H9 (cell line): ENCODE measurements at regions not wholly inside any gene's neighbourhood (a gene's known extent, or its start where the extent isn't known, plus 50 kb on each side); places are given as distances from the start of the nearest gene placed in this dataset.

Experiments used
- DNase-seq: peaks from one replicate; pipeline ENCODE4 v3.0.0-alpha.2; 2017
- H2AFZ ChIP-seq: one replicate; pipeline ENCODE4 v1.6.1; 2013; ENCODE audit warnings: mild to moderate bottlenecking, low read length, control low read depth, moderate library complexity
- H2AK5ac ChIP-seq: 2 replicates; pipeline ENCODE4 v1.6.1; 2013; ENCODE audit warnings: low read length, control low read depth, mixed read lengths; ENCODE audit not compliant: insufficient read length
- H2BK120ac ChIP-seq: one replicate; pipeline ENCODE4 v1.6.1; 2013; ENCODE audit warnings: low read depth, mild to moderate bottlenecking, low read length, control low read depth, inconsistent platforms; ENCODE audit not compliant: poor library complexity, severe bottlenecking
- H2BK12ac ChIP-seq: 2 replicates; pipeline ENCODE4 v1.6.1; 2013; ENCODE audit warnings: low read length, control low read depth, mixed read lengths, low read depth; ENCODE audit not compliant: insufficient read length
- H2BK15ac ChIP-seq: 2 replicates; pipeline ENCODE4 v1.6.1; 2013; ENCODE audit warnings: low read depth, low read length, control low read depth
- H2BK20ac ChIP-seq: one replicate; pipeline ENCODE4 v1.6.1; 2013; ENCODE audit warnings: low read depth, mild to moderate bottlenecking, low read length, control low read depth, inconsistent platforms; ENCODE audit not compliant: poor library complexity, severe bottlenecking
- H2BK5ac ChIP-seq: 2 replicates; pipeline ENCODE4 v1.6.1; 2013; ENCODE audit warnings: low read length, control low read depth, mixed read lengths; ENCODE audit not compliant: insufficient read length
- H3K14ac ChIP-seq: 2 replicates; pipeline ENCODE4 v1.6.1; 2013; ENCODE audit warnings: low read length, control low read depth; ENCODE audit not compliant: insufficient read depth
- H3K18ac ChIP-seq: 2 replicates; pipeline ENCODE4 v1.6.1; 2013; ENCODE audit warnings: low read depth, mild to moderate bottlenecking, mixed read lengths, low read length, control low read depth; ENCODE audit not compliant: insufficient read length
- H3K23ac ChIP-seq: 2 replicates; pipeline ENCODE4 v1.6.1; 2013; ENCODE audit warnings: low read length, control low read depth, mixed read lengths, low read depth; ENCODE audit not compliant: insufficient read length
- H3K23me2 ChIP-seq: 2 replicates; pipeline ENCODE4 v1.6.1; 2013; ENCODE audit warnings: low read depth, mild to moderate bottlenecking, mixed read lengths, low read length, control low read depth; ENCODE audit not compliant: insufficient read length, poor library complexity, severe bottlenecking
- H3K27ac ChIP-seq: 2 replicates; pipeline ENCODE4 v1.5.1; 2013; ENCODE audit warnings: low read length, control low read depth, mixed read lengths, low read depth; ENCODE audit not compliant: insufficient read length
- H3K27me3 ChIP-seq: 2 replicates; pipeline ENCODE4 v1.6.1; 2013; ENCODE audit warnings: low read length, control low read depth, inconsistent platforms; ENCODE audit not compliant: insufficient read depth
- H3K4ac ChIP-seq: 2 replicates; pipeline ENCODE4 v1.6.1; 2013; ENCODE audit warnings: low read depth, mild to moderate bottlenecking, control low read depth, inconsistent platforms, low read length, moderate library complexity
- H3K4me1 ChIP-seq: 2 replicates; pipeline ENCODE4 v1.6.1; 2013; ENCODE audit warnings: low read length, control low read depth, inconsistent platforms; ENCODE audit not compliant: insufficient read depth
- H3K4me2 ChIP-seq: 2 replicates; pipeline ENCODE4 v1.6.1; 2013; ENCODE audit warnings: low read length, control low read depth, mixed read lengths; ENCODE audit not compliant: insufficient read length, insufficient read depth
- H3K56ac ChIP-seq: 2 replicates; pipeline ENCODE4 v1.6.1; 2013; ENCODE audit warnings: low read depth, mild to moderate bottlenecking, mixed read lengths, low read length, control low read depth; ENCODE audit not compliant: insufficient read length
- H3K79me1 ChIP-seq: 2 replicates; pipeline ENCODE4 v1.6.1; 2013; ENCODE audit warnings: low read depth, mild to moderate bottlenecking, moderate library complexity, low read length, control low read depth, inconsistent platforms; ENCODE audit not compliant: insufficient read depth, poor library complexity, severe bottlenecking
- H3K79me2 ChIP-seq: 2 replicates; pipeline ENCODE4 v1.6.1; 2013; ENCODE audit warnings: low read length, control low read depth, inconsistent platforms; ENCODE audit not compliant: insufficient read depth
- H3K9ac ChIP-seq: 2 replicates; pipeline ENCODE4 v1.6.1; 2013; ENCODE audit warnings: low read length, control low read depth, mixed read lengths; ENCODE audit not compliant: insufficient read length; ENCODE audit errors: extremely low read depth
- H3K9me3 ChIP-seq: one replicate; pipeline ENCODE4 v1.6.1; 2013; ENCODE audit warnings: low read depth, low read length, inconsistent platforms; ENCODE audit not compliant: control insufficient read depth
- H3T11ph ChIP-seq: one replicate; pipeline ENCODE4 v1.6.1; 2013; ENCODE audit warnings: mild to moderate bottlenecking, low read length, control low read depth, inconsistent platforms
- H4K20me1 ChIP-seq: one replicate; pipeline ENCODE4 v1.6.1; 2013; ENCODE audit not compliant: control insufficient read depth, insufficient read length, insufficient read depth
- H4K5ac ChIP-seq: 2 replicates; pipeline ENCODE4 v1.6.1; 2013; ENCODE audit warnings: low read depth, mild to moderate bottlenecking, mixed read lengths, low read length, control low read depth; ENCODE audit not compliant: insufficient read length
- H4K8ac ChIP-seq: replicated peaks from 2 replicates; pipeline ENCODE4 v1.6.1; 2013; ENCODE audit warnings: low read length, control low read depth, mixed read lengths, low read depth; ENCODE audit not compliant: insufficient read length
- H4K91ac ChIP-seq: 2 replicates; pipeline ENCODE4 v1.6.1; 2013; ENCODE audit warnings: low read depth, mild to moderate bottlenecking, moderate library complexity, mixed read lengths, low read length, control low read depth; ENCODE audit not compliant: insufficient read length
- H3K27ac Mint-ChIP-seq, 3 experiments: 2 replicates in 2 of 3; 3 replicates in 1 of 3; pipeline ENCODE4 v1.8.0; 2020 to 2021; ENCODE audit warnings: mixed read lengths in 3 of 3, mild to moderate bottlenecking in 1 of 3, moderate library complexity in 1 of 3
- H3K27me3 Mint-ChIP-seq: 2 replicates; pipeline ENCODE4 v1.8.0; 2021; ENCODE audit warnings: low read depth, mild to moderate bottlenecking, moderate library complexity, mixed read lengths
- H3K36me3 Mint-ChIP-seq, 3 experiments: 2 replicates in 2 of 3; 3 replicates in 1 of 3; pipeline ENCODE4 v1.8.0; 2020 to 2021; ENCODE audit warnings: low read depth in 3 of 3, mixed read lengths in 3 of 3; ENCODE audit not compliant: insufficient read depth in 1 of 3
- H3K4me1 Mint-ChIP-seq, 2 experiments: 2 replicates each; pipeline ENCODE4 v1.8.0; 2020; ENCODE audit warnings: mixed read lengths in 2 of 2
- H3K4me3 Mint-ChIP-seq, 2 experiments: 2 replicates in 1 of 2; 3 replicates in 1 of 2; pipeline ENCODE4 v1.8.0; 2020 to 2021; ENCODE audit warnings: mild to moderate bottlenecking in 2 of 2, mixed read lengths in 2 of 2, moderate library complexity in 1 of 2
- H3K9me3 Mint-ChIP-seq, 2 experiments: 2 replicates in 1 of 2; 3 replicates in 1 of 2; pipeline ENCODE4 v1.8.0; 2020; ENCODE audit warnings: mild to moderate bottlenecking in 2 of 2, mixed read lengths in 2 of 2, moderate library complexity in 1 of 2
- WGBS: extraction: QIAGEN DNeasy Blood & Tissue Kit; methylation state at CpG from one replicate; pipeline ENCODE4 v1.1.7; 2013; ENCODE audit warnings: missing lambda C conversion rate, low lambda C conversion rate, mixed read lengths; ENCODE audit not compliant: insufficient read length; ENCODE audit errors: extremely low coverage; 5-methylcytosine and 5-hydroxymethylcytosine counted together
- TF ChIP-seq, protein P1 (sequence below): fragments of 200-600 bp; sonication (generic); conservative IDR thresholded peaks from 3 replicates; pipeline ENCODE4 v1.8.0; 2021; ENCODE audit warnings: antibody characterized with exemption, mild to moderate bottlenecking

GRCh38 chr2:12094134-12094533, 347.7 kb downstream of the LPIN1 start:
- Histone ChIP-seq H3K79me1 (no peaks in the 10 kb centered on the region), H3T11ph (no peak overlapping the region), H4K91ac (no peak overlapping the region), H2AK5ac (no peak overlapping the region), H2BK12ac (no peak overlapping the region), H3K4me1 (peaks cover 17% of the 10 kb centered on the region), H3K14ac (no peak overlapping the region), H3K56ac (no peak overlapping the region), H3K4me2 (no peak overlapping the region), H3K23me2 (no peaks in the 10 kb centered on the region), H3K27me3 (no peaks in the 10 kb centered on the region), H3K23ac (no peak overlapping the region), H3K9me3 (no peaks in the 10 kb centered on the region), H2BK120ac (no peak overlapping the region), H4K5ac (no peak overlapping the region), H3K27ac (no peak overlapping the region), H2BK5ac (no peak overlapping the region), H3K79me2 (no peaks in the 10 kb centered on the region), H3K18ac (no peak overlapping the region), H2AFZ (no peak overlapping the region), H3K9ac (no peak overlapping the region), H4K8ac (no peak overlapping the region), H2BK20ac (no peak overlapping the region), H3K4ac (no peak overlapping the region), H2BK15ac (no peak overlapping the region), H4K20me1 (no peaks in the 10 kb centered on the region)
- peaks cover 0 to 4% (median 0%) of the 10 kb centered on the region in 3 experiments; a peak in 3 of 7 replicates for H3K36me3 Mint-ChIP-seq
- TF ChIP-seq, protein P1, sequence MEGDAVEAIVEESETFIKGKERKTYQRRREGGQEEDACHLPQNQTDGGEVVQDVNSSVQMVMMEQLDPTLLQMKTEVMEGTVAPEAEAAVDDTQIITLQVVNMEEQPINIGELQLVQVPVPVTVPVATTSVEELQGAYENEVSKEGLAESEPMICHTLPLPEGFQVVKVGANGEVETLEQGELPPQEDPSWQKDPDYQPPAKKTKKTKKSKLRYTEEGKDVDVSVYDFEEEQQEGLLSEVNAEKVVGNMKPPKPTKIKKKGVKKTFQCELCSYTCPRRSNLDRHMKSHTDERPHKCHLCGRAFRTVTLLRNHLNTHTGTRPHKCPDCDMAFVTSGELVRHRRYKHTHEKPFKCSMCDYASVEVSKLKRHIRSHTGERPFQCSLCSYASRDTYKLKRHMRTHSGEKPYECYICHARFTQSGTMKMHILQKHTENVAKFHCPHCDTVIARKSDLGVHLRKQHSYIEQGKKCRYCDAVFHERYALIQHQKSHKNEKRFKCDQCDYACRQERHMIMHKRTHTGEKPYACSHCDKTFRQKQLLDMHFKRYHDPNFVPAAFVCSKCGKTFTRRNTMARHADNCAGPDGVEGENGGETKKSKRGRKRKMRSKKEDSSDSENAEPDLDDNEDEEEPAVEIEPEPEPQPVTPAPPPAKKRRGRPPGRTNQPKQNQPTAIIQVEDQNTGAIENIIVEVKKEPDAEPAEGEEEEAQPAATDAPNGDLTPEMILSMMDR = no peak
- H3K9me3 Mint-ChIP-seq = no peaks in the 10 kb centered on the region; a peak in 1 of 5 replicates
- H3K4me3 Mint-ChIP-seq = no peak overlapping the region
- no peaks in the 10 kb centered on the region for H3K27me3 Mint-ChIP-seq
- H3K27ac Mint-ChIP-seq = no peak overlapping the region
- no peak for DNase-seq
- H3K4me1 Mint-ChIP-seq = peaks cover 37 to 48% of the 10 kb centered on the region in 2 experiments
- no CpG with 5 or more reads among the region's 3 CpGs for WGBS
